VCaP (cell line): ENCODE measurements at regions not wholly inside any gene's neighbourhood (a gene's known extent, or its start where the extent isn't known, plus 50 kb on each side); places are given as distances from the start of the nearest gene placed in this dataset.

Source experiments
- H3K27ac ChIP-seq: fragments of 450-650 bp; 2 replicates; pipeline ENCODE4 v1.5.1; 2017
- CTCF ChIP-seq: fragments of 450-650 bp; conservative IDR thresholded peaks from 2 replicates; pipeline ENCODE4 v1.5.1; 2017; ENCODE audit warnings: mild to moderate bottlenecking, moderate library complexity

GRCh38 chr2:3108710-3109702, 268.6 kb downstream of the EIPR1 start:
- no peak overlapping the region for H3K27ac ChIP-seq
- no peak for TF ChIP-seq CTCF

DNA sequence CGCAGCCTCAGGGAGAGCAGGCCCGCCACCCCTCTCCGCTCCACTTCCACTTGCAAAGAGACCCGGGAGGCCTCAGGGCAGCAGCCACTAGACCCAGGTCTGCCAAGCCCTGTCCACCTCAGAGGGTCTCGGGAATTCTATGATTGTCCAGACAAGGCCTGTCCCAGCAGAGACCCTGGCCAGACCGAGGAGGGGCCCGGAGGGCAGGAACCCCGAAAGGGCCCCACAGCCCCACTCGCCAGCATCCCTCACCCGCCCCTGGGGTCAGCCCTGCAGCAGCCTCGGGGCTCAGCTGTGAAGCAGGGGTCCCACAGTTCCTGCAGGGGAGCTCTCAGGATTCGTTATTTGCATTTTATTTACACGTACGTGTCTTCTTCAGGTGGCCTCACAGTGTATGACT, 269.5 kb downstream of the EIPR1 start:
- TF ChIP-seq CTCF = no peak

GRCh38 chr2:3107567-3107966, 270.1 kb downstream of the EIPR1 start:
- no peak for TF ChIP-seq CTCF
- no peak overlapping the region for H3K27ac ChIP-seq

More for the DNA sequence above, 269.5 kb downstream of the EIPR1 start:
- H3K27ac ChIP-seq = no peak overlapping the region

DNA sequence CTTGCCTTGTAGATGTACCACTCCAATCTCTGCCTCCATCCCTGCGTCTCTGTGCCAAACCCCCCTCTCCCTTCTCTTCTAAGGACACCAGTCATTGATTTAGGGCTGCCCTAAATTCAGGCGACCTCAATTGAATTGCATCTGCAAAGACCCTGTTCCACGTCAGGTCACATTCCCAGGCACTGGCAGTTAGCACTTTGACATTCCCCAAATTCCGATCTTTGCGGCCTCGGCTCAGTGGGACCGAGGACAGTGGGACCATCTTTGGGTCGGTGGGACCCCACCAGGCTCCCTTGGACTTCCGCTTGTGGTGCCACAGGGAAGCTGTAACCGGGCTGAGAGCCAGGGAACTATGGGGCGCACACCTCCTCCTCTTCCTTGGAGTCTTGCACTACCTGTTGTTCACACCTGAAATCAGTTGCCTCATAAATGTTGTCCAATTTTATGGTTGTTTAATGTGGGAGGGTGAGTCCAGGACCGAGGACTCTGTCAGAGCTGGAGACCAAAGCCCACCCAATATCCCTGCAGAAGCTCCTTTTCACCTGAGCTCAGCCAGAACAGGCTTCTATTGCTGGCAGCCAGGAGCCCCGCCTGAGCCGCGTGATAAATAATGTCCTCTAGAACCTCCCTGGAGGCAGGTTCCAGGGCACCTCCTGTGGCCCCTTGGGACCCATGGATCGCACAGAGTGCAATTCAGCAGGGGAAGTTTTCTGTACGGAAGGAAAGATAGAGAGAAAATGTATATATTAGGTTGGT, 271.6 kb downstream of the EIPR1 start:
- no peak for TF ChIP-seq CTCF
- peak overlapping the region; percentile 94 for H3K27ac ChIP-seq

- peak overlapping the region; percentile 94 for H3K27ac ChIP-seq
Observed at GRCh38 chr2:3104958-3105813, 272.4 kb downstream of the EIPR1 start.

DNA sequence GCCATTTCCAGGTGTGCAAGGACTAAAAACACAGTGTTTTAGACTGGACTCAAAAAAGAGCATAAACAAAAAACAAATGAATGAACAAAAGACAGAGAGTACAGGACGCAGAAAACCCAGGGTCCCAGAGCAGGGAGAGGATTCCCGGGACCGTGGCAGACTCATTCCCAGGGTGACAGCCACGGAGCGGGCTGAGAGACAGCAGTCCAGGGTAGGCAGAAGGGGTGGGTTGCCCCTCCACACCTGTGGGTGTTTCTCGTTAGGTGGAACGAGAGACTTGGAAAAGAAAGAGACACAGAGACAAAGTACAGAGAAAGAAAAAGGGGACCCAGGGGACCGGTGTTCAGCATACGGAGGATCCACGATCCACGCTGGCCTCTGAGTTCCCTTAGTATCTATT, 273.4 kb downstream of the EIPR1 start:
- peak overlapping the region; percentile 94 for H3K27ac ChIP-seq
- TF ChIP-seq CTCF = no peak

DNA sequence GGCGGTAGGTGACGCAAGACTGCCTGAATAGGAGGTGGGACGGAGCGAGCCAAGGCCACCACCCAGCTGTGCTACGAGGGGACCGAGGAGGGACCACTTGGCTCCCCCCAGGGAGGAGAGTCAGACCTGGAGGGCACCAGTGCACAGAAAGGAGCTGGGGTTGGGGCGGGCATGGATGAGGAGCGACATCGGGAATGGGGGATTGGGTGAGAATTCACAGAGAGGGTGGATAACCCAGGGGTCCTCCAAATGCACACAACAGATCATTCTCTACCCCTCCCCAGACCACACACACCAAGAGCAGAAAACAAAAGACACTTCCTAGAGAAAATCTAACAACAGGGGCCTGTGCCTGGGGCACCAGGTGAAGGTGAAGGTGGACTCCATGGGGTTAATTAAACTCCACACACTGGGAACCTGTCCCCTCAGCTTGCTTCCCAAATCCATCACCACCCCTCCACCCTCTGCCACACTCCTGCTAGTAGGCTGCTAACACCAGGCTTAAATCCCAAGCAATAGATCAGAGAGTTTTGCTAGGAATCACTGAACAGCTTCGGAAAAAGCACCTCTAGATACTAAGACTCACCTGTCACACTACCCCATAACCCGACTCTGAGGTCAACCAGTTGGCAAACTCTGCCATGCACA, 274.6 kb downstream of the EIPR1 start:
- TF ChIP-seq CTCF = no peak
- peak overlapping the region; percentile 94 for H3K27ac ChIP-seq
